ENCODE measurements at regions not wholly inside any gene's neighbourhood (a gene's known extent, or its start where the extent isn't known, plus 50 kb on each side); places are given as distances from the start of the nearest gene placed in this dataset.
"Not testable (repeated sequence)": the region's sequence is repeated elsewhere in the genome, so short reads cannot be mapped to it uniquely, and the experiment has no call there.

DNA sequence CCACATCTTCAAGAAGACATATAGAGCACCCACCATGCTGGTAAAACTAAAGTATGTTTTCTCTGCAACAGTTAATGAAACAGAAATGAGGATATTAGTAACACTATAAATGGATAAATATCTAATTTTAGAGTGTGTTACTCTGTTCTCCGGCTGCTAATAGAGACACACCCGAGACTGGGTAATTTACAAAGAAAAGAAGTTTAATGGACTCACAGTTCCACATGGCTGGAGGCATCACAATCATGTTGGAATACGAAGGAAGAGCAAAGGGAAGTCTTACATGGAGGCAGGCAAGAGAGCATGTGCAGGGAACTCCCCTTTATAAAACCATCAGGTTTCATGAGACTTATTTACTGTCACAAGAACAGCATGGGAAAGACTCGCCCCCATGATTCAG, 287.2 kb downstream of the SRGAP2C start:
- H3K9me3 ChIP-seq (replicated peaks; ENCODE audit: low read length) = no peaks in the 10 kb centered on the region
- H3K27me3 ChIP-seq (ENCODE audit: control insufficient read depth, insufficient read depth, low read length) = no peaks in the 10 kb centered on the region
- H3K4me2 ChIP-seq (ENCODE audit: low read length) = no peak overlapping the region
- no peak overlapping the region for H3K4me3 ChIP-seq (ENCODE audit: low read length)
- no peaks in the 10 kb centered on the region for H3K4me1 ChIP-seq (ENCODE audit: control insufficient read depth, insufficient read depth, low read length)
- H3K9ac ChIP-seq (ENCODE audit: low read depth, low read length) = no peak overlapping the region
- no peaks in the 10 kb centered on the region for H3K36me3 ChIP-seq (ENCODE audit: insufficient read depth, low read length)

DNA sequence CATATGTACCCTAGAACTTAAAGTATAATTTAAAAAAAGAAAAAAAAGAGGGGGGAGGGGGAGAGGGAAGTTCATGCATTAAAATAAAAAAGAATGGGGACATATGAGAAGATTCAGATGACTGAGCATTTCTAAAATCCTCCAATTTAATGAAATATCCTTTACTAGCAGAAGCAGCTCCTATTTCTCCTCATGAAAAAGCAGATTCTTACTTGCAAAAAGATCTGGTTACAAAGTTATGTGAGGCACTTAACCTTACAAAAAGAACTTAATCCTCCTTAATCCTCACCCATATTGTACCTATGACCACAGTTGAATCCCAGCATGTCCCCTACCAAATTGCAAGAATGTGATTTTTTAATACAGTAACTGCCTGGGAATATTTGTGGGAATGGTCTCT, 298.5 kb downstream of the SRGAP2C start:
- Histone ChIP-seq H3K9ac (ENCODE audit: low read depth, low read length) (no peak overlapping the region), H3K36me3 (ENCODE audit: insufficient read depth, low read length) (no peaks in the 10 kb centered on the region), H3K27me3 (ENCODE audit: control insufficient read depth, insufficient read depth, low read length) (no peaks in the 10 kb centered on the region)

DNA sequence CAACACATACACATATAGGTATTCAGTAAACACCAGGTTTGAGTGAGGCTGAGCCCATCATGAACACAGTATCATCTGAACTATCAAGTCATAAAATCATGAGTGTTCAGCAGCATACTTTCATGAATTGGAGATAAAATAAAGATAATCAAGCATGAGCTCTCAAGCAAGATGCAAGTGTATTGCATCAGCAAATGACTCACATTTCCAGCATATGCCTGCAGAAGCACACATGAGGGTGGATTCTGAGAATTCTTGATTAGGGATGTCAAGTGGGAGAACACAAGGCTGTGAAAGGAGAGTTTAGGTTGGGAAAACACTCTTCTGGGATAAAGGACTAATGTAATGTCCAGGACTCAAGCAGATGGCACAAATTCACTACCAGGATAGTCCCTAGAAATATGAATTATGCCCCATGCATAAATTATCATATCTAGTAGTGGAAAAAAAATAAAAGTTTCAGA, 299.2 kb downstream of the SRGAP2C start:
- Histone ChIP-seq H3K27me3 (ENCODE audit: control insufficient read depth, insufficient read depth, low read length) (no peaks in the 10 kb centered on the region), H3K4me1 (ENCODE audit: control insufficient read depth, insufficient read depth, low read length) (peaks cover 2% of the 10 kb centered on the region), H3K4me3 (ENCODE audit: low read length) (no peak overlapping the region), H3K4me2 (ENCODE audit: low read length) (no peak overlapping the region), H3K9me3 (replicated peaks; ENCODE audit: low read length) (no peaks in the 10 kb centered on the region), H3K9ac (ENCODE audit: low read depth, low read length) (no peak overlapping the region), H3K36me3 (ENCODE audit: insufficient read depth, low read length) (no peaks in the 10 kb centered on the region)

More for the DNA sequence above, 298.5 kb downstream of the SRGAP2C start:
- Histone ChIP-seq H3K9me3 (replicated peaks; ENCODE audit: low read length) (no peaks in the 10 kb centered on the region), H3K4me3 (ENCODE audit: low read length) (no peak overlapping the region), H3K4me2 (ENCODE audit: low read length) (no peak overlapping the region), H3K4me1 (ENCODE audit: control insufficient read depth, insufficient read depth, low read length) (peaks cover 2% of the 10 kb centered on the region)

DNA sequence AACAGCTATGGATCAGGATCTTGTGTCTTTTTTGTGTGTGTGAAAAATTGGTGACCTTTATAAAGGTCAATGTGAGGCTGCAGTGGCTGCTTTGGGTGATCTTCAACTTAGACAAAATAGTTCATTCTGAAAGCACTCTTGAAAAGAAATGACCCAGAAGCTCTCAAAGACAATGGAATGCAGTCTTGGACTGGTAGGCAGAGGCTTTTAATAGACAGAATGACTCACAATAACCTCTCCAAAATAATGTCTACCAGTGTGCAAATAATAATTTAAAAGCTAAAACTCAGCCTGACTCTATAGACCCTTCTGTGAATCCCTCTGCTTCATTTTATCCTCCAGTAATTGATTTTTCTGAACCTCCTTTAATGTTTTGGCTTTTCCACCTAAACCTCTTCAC, 310.0 kb downstream of the SRGAP2C start:
- not testable (repeated sequence) for H3K4me3 ChIP-seq (ENCODE audit: low read length); H3K36me3 ChIP-seq (ENCODE audit: insufficient read depth, low read length); H3K27me3 ChIP-seq (ENCODE audit: control insufficient read depth, insufficient read depth, low read length); H3K9ac ChIP-seq (ENCODE audit: low read depth, low read length); H3K9me3 ChIP-seq (replicated peaks; ENCODE audit: low read length); H3K4me2 ChIP-seq (ENCODE audit: low read length); H3K4me1 ChIP-seq (ENCODE audit: control insufficient read depth, insufficient read depth, low read length)

DNA sequence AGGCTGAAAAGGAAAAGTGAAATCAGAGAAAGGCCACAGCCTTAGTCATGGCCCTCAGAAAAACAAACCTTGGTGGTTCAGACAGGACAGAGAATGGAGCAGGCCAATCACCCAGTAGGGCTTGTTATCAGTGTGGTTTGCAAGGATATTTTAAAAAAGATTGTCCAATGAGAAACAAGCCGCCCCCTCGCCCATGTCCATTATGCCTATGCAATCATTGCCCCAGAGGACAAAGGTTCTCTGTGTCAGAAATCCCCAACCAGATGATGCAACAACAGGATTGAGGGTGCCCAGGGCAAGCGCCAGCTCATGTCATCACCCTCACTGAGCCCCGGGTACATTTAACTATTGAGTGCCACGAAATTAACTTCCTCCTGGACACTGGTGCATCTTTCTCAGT, 326.7 kb downstream of the SRGAP2C start:
- H3K4me2 ChIP-seq (ENCODE audit: low read length); H3K27me3 ChIP-seq (ENCODE audit: control insufficient read depth, insufficient read depth, low read length); H3K9ac ChIP-seq (ENCODE audit: low read depth, low read length); H3K9me3 ChIP-seq (replicated peaks; ENCODE audit: low read length); H3K4me3 ChIP-seq (ENCODE audit: low read length); H3K36me3 ChIP-seq (ENCODE audit: insufficient read depth, low read length); H3K4me1 ChIP-seq (ENCODE audit: control insufficient read depth, insufficient read depth, low read length): not testable (repeated sequence)

DNA sequence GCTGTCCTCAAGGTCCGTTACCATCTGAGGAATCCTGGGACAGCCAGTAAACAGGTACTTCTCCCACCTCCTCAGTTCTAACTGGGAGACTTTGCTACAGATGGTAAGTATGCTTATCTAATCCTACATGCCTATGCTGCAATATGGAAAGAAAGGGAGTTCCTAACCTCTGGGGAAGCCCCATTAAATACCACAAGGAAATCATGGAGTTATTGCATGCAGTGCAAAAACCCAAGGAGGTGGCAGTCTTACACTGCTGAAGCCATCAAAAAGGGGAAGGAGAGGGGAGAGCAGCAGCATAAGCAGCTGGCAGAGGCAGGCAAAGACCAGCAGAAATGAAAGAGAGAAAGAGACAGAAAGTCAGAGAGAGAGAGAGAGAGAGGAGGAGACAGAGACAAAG, 327.1 kb downstream of the SRGAP2C start:
- H3K9ac ChIP-seq (ENCODE audit: low read depth, low read length); H3K4me2 ChIP-seq (ENCODE audit: low read length); H3K27me3 ChIP-seq (ENCODE audit: control insufficient read depth, insufficient read depth, low read length); H3K36me3 ChIP-seq (ENCODE audit: insufficient read depth, low read length); H3K9me3 ChIP-seq (replicated peaks; ENCODE audit: low read length); H3K4me3 ChIP-seq (ENCODE audit: low read length); H3K4me1 ChIP-seq (ENCODE audit: control insufficient read depth, insufficient read depth, low read length): not testable (repeated sequence)

DNA sequence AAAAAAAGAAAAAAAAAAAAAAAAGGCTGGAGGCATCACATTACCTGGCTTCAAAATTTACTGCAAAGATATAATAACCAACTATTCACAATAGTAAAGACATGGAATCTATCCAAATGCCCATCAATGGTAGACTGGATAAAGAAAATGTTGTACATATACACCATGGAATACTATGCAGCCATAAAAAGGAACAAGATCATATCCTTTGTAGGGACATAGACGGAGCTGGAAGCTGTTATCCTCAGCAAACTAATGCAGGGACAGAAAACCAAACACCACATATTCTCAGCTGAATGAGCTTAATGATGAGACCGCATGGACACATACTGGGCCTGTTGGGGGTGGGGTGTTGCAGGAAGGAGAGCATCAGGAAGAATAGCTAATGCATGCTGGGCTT, 330.5 kb downstream of the SRGAP2C start:
- no peaks in the 10 kb centered on the region for H3K4me1 ChIP-seq (ENCODE audit: control insufficient read depth, insufficient read depth, low read length)
- H3K36me3 ChIP-seq (ENCODE audit: insufficient read depth, low read length) = no peaks in the 10 kb centered on the region
- no peak overlapping the region for H3K9ac ChIP-seq (ENCODE audit: low read depth, low read length)
- no peak overlapping the region for H3K4me2 ChIP-seq (ENCODE audit: low read length)
- peaks cover 13% of the 10 kb centered on the region for H3K27me3 ChIP-seq (ENCODE audit: control insufficient read depth, insufficient read depth, low read length)
- H3K4me3 ChIP-seq (ENCODE audit: low read length) = no peak overlapping the region
- no peaks in the 10 kb centered on the region for H3K9me3 ChIP-seq (replicated peaks; ENCODE audit: low read length)

DNA sequence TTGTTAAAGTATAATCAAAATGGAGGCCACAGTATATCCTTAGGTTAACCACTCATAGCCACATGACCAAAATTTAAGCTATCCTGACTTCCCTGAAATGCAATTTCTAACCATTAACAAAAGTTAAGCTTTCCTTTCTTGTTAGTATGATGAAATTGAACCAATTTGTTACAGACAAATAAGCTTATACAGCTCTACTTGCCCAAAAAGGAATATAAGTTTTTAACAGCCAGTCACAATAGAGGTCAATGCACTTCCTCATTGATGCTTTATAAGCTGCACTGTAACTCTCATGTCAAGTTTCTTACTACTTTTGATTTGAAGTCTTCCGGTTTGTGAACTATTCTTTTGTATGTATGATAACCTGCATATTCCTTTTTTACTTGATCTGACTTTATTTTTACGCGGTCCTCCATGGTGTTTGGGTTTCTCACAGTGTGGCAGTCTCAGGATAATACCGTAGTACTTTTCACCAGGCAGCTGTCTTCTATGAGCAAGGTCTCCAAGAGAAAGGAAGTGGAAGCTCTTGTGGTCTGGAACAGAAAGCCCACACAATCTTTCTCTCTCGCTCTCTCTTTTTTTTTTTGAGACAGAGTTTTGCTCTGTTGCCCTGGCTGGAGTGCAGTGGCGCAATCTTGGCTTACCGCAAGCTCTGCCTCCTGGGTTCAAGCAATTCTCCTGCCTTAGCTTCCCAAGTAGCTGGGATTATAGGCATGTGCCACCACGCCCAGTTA, 331.6 kb downstream of the SRGAP2C start:
- no peak overlapping the region for H3K4me3 ChIP-seq (ENCODE audit: low read length)
- peaks cover 13% of the 10 kb centered on the region for H3K27me3 ChIP-seq (ENCODE audit: control insufficient read depth, insufficient read depth, low read length)
- H3K4me1 ChIP-seq (ENCODE audit: control insufficient read depth, insufficient read depth, low read length) = no peaks in the 10 kb centered on the region
- no peak overlapping the region for H3K4me2 ChIP-seq (ENCODE audit: low read length)
- H3K9ac ChIP-seq (ENCODE audit: low read depth, low read length) = no peak overlapping the region
- no peaks in the 10 kb centered on the region for H3K36me3 ChIP-seq (ENCODE audit: insufficient read depth, low read length)
- no peaks in the 10 kb centered on the region for H3K9me3 ChIP-seq (replicated peaks; ENCODE audit: low read length)

DNA sequence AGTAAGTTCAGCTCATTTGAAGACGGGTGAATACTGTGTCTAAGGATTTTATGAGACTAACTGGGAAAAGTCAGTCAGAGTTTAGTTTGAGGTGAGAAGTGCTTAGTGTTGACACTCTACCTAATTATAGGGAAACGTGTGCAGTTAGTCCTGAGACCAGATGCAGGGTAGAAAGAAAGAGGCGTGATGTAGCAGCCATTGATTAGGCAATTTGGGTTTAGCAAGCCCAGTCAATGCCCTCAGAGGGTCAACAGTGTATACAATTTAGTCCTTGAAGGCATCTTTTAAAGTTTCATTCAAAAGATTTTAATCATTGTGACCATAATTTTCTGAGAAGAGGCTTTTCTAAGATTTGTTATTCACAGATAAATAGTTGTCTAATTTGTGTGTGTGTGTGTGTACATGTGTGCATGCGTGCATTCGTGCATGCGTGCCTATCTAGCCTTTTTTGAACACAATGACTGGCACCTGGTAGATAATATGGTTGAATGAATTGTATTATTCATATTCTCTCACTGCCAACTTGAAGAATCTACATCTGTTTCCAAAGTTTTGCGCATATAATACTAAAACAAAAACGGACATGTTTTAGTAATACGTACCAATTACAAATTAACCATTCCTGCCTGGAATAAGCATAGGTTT, 332.9 kb downstream of the SRGAP2C start:
- no peaks in the 10 kb centered on the region for H3K4me1 ChIP-seq (ENCODE audit: control insufficient read depth, insufficient read depth, low read length)
- no peaks in the 10 kb centered on the region for H3K9me3 ChIP-seq (replicated peaks; ENCODE audit: low read length)
- H3K4me3 ChIP-seq (ENCODE audit: low read length) = no peak overlapping the region
- peaks cover 13% of the 10 kb centered on the region for H3K27me3 ChIP-seq (ENCODE audit: control insufficient read depth, insufficient read depth, low read length)
- no peak overlapping the region for H3K4me2 ChIP-seq (ENCODE audit: low read length)
- H3K9ac ChIP-seq (ENCODE audit: low read depth, low read length) = no peak overlapping the region
- H3K36me3 ChIP-seq (ENCODE audit: insufficient read depth, low read length) = no peaks in the 10 kb centered on the region

DNA sequence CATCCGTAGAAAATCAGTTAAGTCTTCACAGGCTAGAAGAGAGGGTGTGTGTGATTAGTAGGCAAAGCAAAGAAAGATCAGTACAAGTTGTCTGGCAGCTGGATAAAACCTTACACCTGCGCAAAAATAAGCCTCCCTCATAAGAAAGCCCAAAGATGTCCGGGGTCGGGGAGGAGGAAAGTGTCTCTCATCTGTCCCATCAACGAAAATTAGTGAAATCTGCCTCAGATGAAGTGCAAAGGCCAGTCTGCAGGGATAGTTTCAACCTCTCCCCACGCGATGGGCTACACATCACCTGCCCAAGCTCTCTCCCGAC, 333.9 kb downstream of the SRGAP2C start:
- Histone ChIP-seq H3K4me3 (ENCODE audit: low read length) (peak overlapping the region; percentile 75), H3K36me3 (ENCODE audit: insufficient read depth, low read length) (no peaks in the 10 kb centered on the region), H3K27me3 (ENCODE audit: control insufficient read depth, insufficient read depth, low read length) (peaks cover 13% of the 10 kb centered on the region), H3K9ac (ENCODE audit: low read depth, low read length) (peak overlapping the region; percentile 50), H3K4me2 (ENCODE audit: low read length) (peak overlapping the region; percentile 88), H3K9me3 (replicated peaks; ENCODE audit: low read length) (no peaks in the 10 kb centered on the region), H3K4me1 (ENCODE audit: control insufficient read depth, insufficient read depth, low read length) (no peaks in the 10 kb centered on the region)

DNA sequence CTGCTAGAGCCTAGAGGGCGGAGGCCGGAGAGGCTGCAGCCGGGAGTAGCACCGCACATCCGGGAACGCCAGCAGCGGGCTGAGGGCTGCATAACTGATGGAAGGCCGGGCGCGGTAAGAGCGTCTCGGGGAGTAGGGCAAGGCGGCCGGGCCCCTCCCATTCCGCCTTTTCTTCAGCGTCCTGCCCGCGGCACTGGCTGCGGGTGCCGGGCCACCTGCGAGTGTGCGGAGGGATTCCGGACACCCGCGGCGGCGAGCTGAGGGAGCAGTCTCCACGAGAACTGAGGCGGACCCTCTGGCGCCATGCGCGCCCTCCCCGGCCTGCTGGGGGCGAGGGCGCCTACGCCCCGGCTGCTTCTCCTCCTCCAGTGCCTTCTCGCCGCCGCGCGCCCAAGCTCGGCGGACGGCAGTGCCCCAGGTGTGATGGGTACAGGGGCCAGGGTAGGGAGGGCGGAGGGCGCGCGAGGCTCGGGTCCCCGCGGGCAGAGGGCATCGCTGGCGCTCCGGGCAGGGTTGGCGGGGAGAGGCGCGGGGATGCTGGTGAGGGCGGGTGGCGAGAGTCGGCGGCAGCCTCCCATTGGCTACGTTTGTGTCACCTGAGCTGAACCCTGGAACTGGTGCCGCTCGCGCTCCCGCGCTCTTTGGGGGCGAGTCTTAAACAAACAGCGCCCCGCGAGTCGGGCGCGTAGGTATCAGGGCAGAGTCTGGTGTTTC, 334.4 kb downstream of the SRGAP2C start:
- H3K27me3 ChIP-seq (ENCODE audit: control insufficient read depth, insufficient read depth, low read length) = peaks cover 13% of the 10 kb centered on the region
- H3K9me3 ChIP-seq (replicated peaks; ENCODE audit: low read length) = no peaks in the 10 kb centered on the region
- H3K9ac ChIP-seq (ENCODE audit: low read depth, low read length) = peak overlapping the region; percentile 50
- peak overlapping the region; percentile 88 for H3K4me2 ChIP-seq (ENCODE audit: low read length)
- no peaks in the 10 kb centered on the region for H3K4me1 ChIP-seq (ENCODE audit: control insufficient read depth, insufficient read depth, low read length)
- H3K4me3 ChIP-seq (ENCODE audit: low read length) = peak overlapping the region; percentile 75
- H3K36me3 ChIP-seq (ENCODE audit: insufficient read depth, low read length) = no peaks in the 10 kb centered on the region

Measured in skeletal muscle satellite cell (primary cell).